T-cell (primary cell): ENCODE measurements at regions not wholly inside any gene's neighbourhood (a gene's known extent, or its start where the extent isn't known, plus 50 kb on each side); places are given as distances from the start of the nearest gene placed in this dataset.

Source experiments
- ATAC-seq, 4 experiments: fragments of 200-7000 bp in 3 of 4; fragments of 150-1000 bp in 1 of 4; cut with Tn5 transposase; replicated peaks in 1 of 4; 1 replicate in 3 of 4; 2 replicates in 1 of 4; pipeline ENCODE4 v1.10.0; 2021; ENCODE audit warnings: moderate library complexity in 3 of 4, mild to moderate bottlenecking in 2 of 4, moderate number of reproducible peaks in 1 of 4
- CTCF ChIA-PET, 2 donors: fragments of 300-600 bp; sonication (Branson Sonifier 250); formaldehyde crosslinking; loops; one replicate each; lab custom pipeline; 2022; ENCODE audit warnings: antibody characterized with exemption in 2 of 2; lab: Charles Lee
- POLR2A ChIA-PET, 2 donors: fragments of 300-600 bp; sonication (Branson Sonifier 250); formaldehyde crosslinking; loops; one replicate each; lab custom pipeline; 2022; ENCODE audit warnings: antibody characterized with exemption in 2 of 2; lab: Charles Lee
- DNase-seq, 35 experiments: peaks; one replicate each; pipeline versions ENCODE4 v3.0.0 to v3.0.0-alpha.2; 2013 to 2023
- H3K27ac ChIP-seq: one replicate; pipeline ENCODE4 v1.5.1; 2013; ENCODE audit warnings: low read length
- H3K27me3 ChIP-seq, 2 experiments: replicated peaks in 1 of 2; 1 replicate in 1 of 2; 2 replicates in 1 of 2; pipeline versions ENCODE4 v1.6.1 to v1.7.0; 2013; ENCODE audit warnings: low read length in 1 of 2, mixed read lengths in 1 of 2; ENCODE audit not compliant: control insufficient read depth in 2 of 2, insufficient read depth in 2 of 2; ENCODE audit errors: extremely low read depth in 1 of 2
- H3K36me3 ChIP-seq, 2 donors: 1 replicate in 1 of 2; 2 replicates in 1 of 2; pipeline versions ENCODE4 v1.6.1 to v1.7.0; 2013; ENCODE audit warnings: low read length in 1 of 2; ENCODE audit not compliant: control insufficient read depth in 2 of 2, insufficient read depth in 1 of 2; ENCODE audit errors: extremely low read depth in 1 of 2
- H3K4me1 ChIP-seq, 2 experiments: 1 replicate in 1 of 2; 2 replicates in 1 of 2; pipeline versions ENCODE4 v1.6.1 to v1.7.0; 2013; ENCODE audit warnings: low read length in 2 of 2, mixed read lengths in 1 of 2; ENCODE audit not compliant: insufficient read depth in 2 of 2, control insufficient read depth in 1 of 2; ENCODE audit errors: extremely low read depth in 1 of 2
- H3K4me3 ChIP-seq, 2 donors: 1 replicate in 1 of 2; 2 replicates in 1 of 2; pipeline versions ENCODE4 v1.5.1 to v1.7.0; 2013; ENCODE audit warnings: mild to moderate bottlenecking in 2 of 2, low read length in 1 of 2, moderate library complexity in 1 of 2; ENCODE audit not compliant: control insufficient read depth in 1 of 2; ENCODE audit errors: extremely low read depth in 1 of 2
- H3K9me3 ChIP-seq: 2 replicates; pipeline ENCODE4 v1.7.0; 2013
- H3K27ac Mint-ChIP-seq, 2 donors: one replicate each; pipeline ENCODE4 v1.8.0; 2020 to 2021; ENCODE audit warnings: mild to moderate bottlenecking in 2 of 2, mixed read lengths in 2 of 2
- H3K27me3 Mint-ChIP-seq, 2 donors: one replicate each; pipeline ENCODE4 v1.8.0; 2021 to 2022; ENCODE audit warnings: mixed read lengths in 2 of 2
- H3K36me3 Mint-ChIP-seq: one replicate; pipeline ENCODE4 v1.8.0; 2021; ENCODE audit warnings: mixed read lengths
- H3K4me1 Mint-ChIP-seq, 3 donors: one replicate each; pipeline ENCODE4 v1.8.0; 2020 to 2022; ENCODE audit warnings: mixed read lengths in 3 of 3, mild to moderate bottlenecking in 1 of 3
- H3K4me3 Mint-ChIP-seq, 3 donors: one replicate each; pipeline ENCODE4 v1.8.0; 2020 to 2022; ENCODE audit warnings: mild to moderate bottlenecking in 3 of 3, mixed read lengths in 3 of 3, moderate library complexity in 3 of 3
- H3K9me3 Mint-ChIP-seq, 3 donors: one replicate each; pipeline ENCODE4 v1.8.0; 2020 to 2022; ENCODE audit warnings: mixed read lengths in 3 of 3
- WGBS: methylation state at CpG from one replicate; pipeline ENCODE4 v1.1.5; 2013; ENCODE audit warnings: missing lambda C conversion rate; ENCODE audit not compliant: insufficient coverage; 5-methylcytosine and 5-hydroxymethylcytosine counted together

- Histone ChIP-seq H3K36me3 (no peaks in the 10 kb centered on the region), H3K27me3 (peaks cover 0 to 8% of the 10 kb centered on the region in 2 experiments), H3K4me1 (no peaks in the 10 kb centered on the region), H3K4me3 (no peak overlapping the region), H3K9me3 (no peaks in the 10 kb centered on the region), H3K27ac (no peak overlapping the region)
- Mint-ChIP-seq H3K36me3 (no peaks in the 10 kb centered on the region), H3K4me1 (no peaks in the 10 kb centered on the region), H3K27ac (no peak overlapping the region), H3K4me3 (no peak overlapping the region), H3K9me3 (no peaks in the 10 kb centered on the region), H3K27me3 (no peaks in the 10 kb centered on the region)
- CTCF ChIA-PET, result interaction anchor here (0.5 to 0.6 kb wide), 2 partner anchors 205 to 1463 kb away, joined by 3 read pairs; no protein-coding TSS in a partner anchor
- no CpG with 5 or more reads among the region's 5 CpGs for WGBS
- DNase-seq, result no peak
- POLR2A ChIA-PET, result no interaction called here
- no peak for ATAC-seq
Measured at GRCh38 chr14:71198687-71199086, 291.4 kb downstream of the PCNX1 start.

GRCh38 chr14:71201840-71202239 is 294.6 kb downstream of the PCNX1 start:
- ATAC-seq (no peak), DNase-seq (no peak)
- 89% methylated on average over 1 of the region's 1 CpG for WGBS
- Histone ChIP-seq H3K4me3 (no peak overlapping the region), H3K4me1 (no peaks in the 10 kb centered on the region), H3K27ac (no peak overlapping the region), H3K27me3 (peaks cover 0 to 8% of the 10 kb centered on the region in 2 experiments), H3K36me3 (no peaks in the 10 kb centered on the region), H3K9me3 (no peaks in the 10 kb centered on the region)
- Mint-ChIP-seq H3K27me3 (no peaks in the 10 kb centered on the region), H3K4me3 (no peak overlapping the region), H3K36me3 (no peaks in the 10 kb centered on the region), H3K27ac (no peak overlapping the region), H3K4me1 (no peaks in the 10 kb centered on the region), H3K9me3 (no peaks in the 10 kb centered on the region)
- CTCF ChIA-PET, result no interaction called here
- POLR2A ChIA-PET, result no interaction called here

- H3K36me3 Mint-ChIP-seq, result no peaks in the 10 kb centered on the region
- Histone ChIP-seq H3K4me3 (no peak overlapping the region), H3K27me3 (peaks cover 0 to 4% of the 10 kb centered on the region in 2 experiments), H3K36me3 (no peaks in the 10 kb centered on the region), H3K27ac (no peak overlapping the region), H3K4me1 (no peaks in the 10 kb centered on the region), H3K9me3 (no peaks in the 10 kb centered on the region)
- no peaks in the 10 kb centered on the region for H3K9me3 Mint-ChIP-seq
- 0% methylated on average over 1 of the region's 3 CpGs for WGBS
- H3K27ac Mint-ChIP-seq, result no peak overlapping the region
- ChIA-PET POLR2A (no interaction called here), CTCF (no interaction called here)
- ATAC-seq, result no peak
- DNase-seq, result no peak
- no peaks in the 10 kb centered on the region for H3K4me1 Mint-ChIP-seq
- H3K4me3 Mint-ChIP-seq, result no peak overlapping the region
- H3K27me3 Mint-ChIP-seq, result no peaks in the 10 kb centered on the region
Measured at GRCh38 chr14:71202881-71203280, 295.6 kb downstream of the PCNX1 start.

- no peaks in the 10 kb centered on the region for H3K4me1 Mint-ChIP-seq
- POLR2A ChIA-PET, result no interaction called here
- no peaks in the 10 kb centered on the region for H3K36me3 Mint-ChIP-seq
Measured at GRCh38 chr14:71203306-71203705, 296.0 kb downstream of the PCNX1 start.

GRCh38 chr14:71204231-71204630 is 297.0 kb downstream of the PCNX1 start:
- POLR2A ChIA-PET, result no interaction called here
- 53% methylated on average over 2 of the region's 2 CpGs for WGBS
- H3K4me1 Mint-ChIP-seq, result no peaks in the 10 kb centered on the region
- H3K4me3 Mint-ChIP-seq, result no peak overlapping the region
- no peak overlapping the region for H3K27ac Mint-ChIP-seq
- ATAC-seq (no peak), DNase-seq (no peak)
- no peak overlapping the region for H3K27ac ChIP-seq
- H3K36me3 Mint-ChIP-seq, result no peaks in the 10 kb centered on the region
- no peaks in the 10 kb centered on the region for H3K9me3 ChIP-seq
- peaks cover 0 to 4% of the 10 kb centered on the region in 2 experiments for H3K27me3 ChIP-seq
- H3K9me3 Mint-ChIP-seq, result no peaks in the 10 kb centered on the region
- no peaks in the 10 kb centered on the region for H3K36me3 ChIP-seq
- no peaks in the 10 kb centered on the region for H3K27me3 Mint-ChIP-seq
- H3K4me3 ChIP-seq, result no peak overlapping the region
- H3K4me1 ChIP-seq, result no peaks in the 10 kb centered on the region
- CTCF ChIA-PET, result no interaction called here

More at GRCh38 chr14:71203306-71203705, 296.0 kb downstream of the PCNX1 start:
- H3K27ac ChIP-seq, result no peak overlapping the region
- H3K36me3 ChIP-seq, result no peaks in the 10 kb centered on the region
- no peaks in the 10 kb centered on the region for H3K4me1 ChIP-seq
- no peak overlapping the region for H3K4me3 ChIP-seq
- WGBS, result 93% methylated on average over 6 of the region's 6 CpGs
- ATAC-seq (no peak), DNase-seq (no peak)
- H3K4me3 Mint-ChIP-seq, result no peak overlapping the region
- H3K9me3 Mint-ChIP-seq, result no peaks in the 10 kb centered on the region
- no peaks in the 10 kb centered on the region for H3K9me3 ChIP-seq
- CTCF ChIA-PET, result no interaction called here
- H3K27me3 ChIP-seq, result peaks cover 0 to 4% of the 10 kb centered on the region in 2 experiments
- H3K27ac Mint-ChIP-seq, result no peak overlapping the region
- H3K27me3 Mint-ChIP-seq, result no peaks in the 10 kb centered on the region

GRCh38 chr14:71204768-71205167 is 297.5 kb downstream of the PCNX1 start:
- Histone ChIP-seq H3K9me3 (no peaks in the 10 kb centered on the region), H3K36me3 (no peaks in the 10 kb centered on the region), H3K27me3 (peaks cover 0 to 4% of the 10 kb centered on the region in 2 experiments), H3K4me1 (no peaks in the 10 kb centered on the region), H3K4me3 (no peak overlapping the region), H3K27ac (no peak overlapping the region)
- no CpG with 5 or more reads among the region's 1 CpG for WGBS
- Mint-ChIP-seq H3K9me3 (no peaks in the 10 kb centered on the region), H3K36me3 (no peaks in the 10 kb centered on the region), H3K4me1 (no peaks in the 10 kb centered on the region), H3K27ac (no peak overlapping the region), H3K27me3 (no peaks in the 10 kb centered on the region), H3K4me3 (no peak overlapping the region)
- ChIA-PET POLR2A (no interaction called here), CTCF (no interaction called here)
- no peak for DNase-seq
- ATAC-seq, result no peak

- Mint-ChIP-seq H3K27ac (no peak overlapping the region), H3K4me1 (no peaks in the 10 kb centered on the region), H3K9me3 (no peaks in the 10 kb centered on the region), H3K27me3 (no peaks in the 10 kb centered on the region), H3K4me3 (no peak overlapping the region), H3K36me3 (no peaks in the 10 kb centered on the region)
- Histone ChIP-seq H3K36me3 (no peaks in the 10 kb centered on the region), H3K9me3 (no peaks in the 10 kb centered on the region), H3K4me3 (no peak overlapping the region), H3K4me1 (no peaks in the 10 kb centered on the region), H3K27me3 (peaks cover 0 to 3% of the 10 kb centered on the region in 2 experiments), H3K27ac (no peak overlapping the region)
- no CpG with 5 or more reads among the region's 2 CpGs for WGBS
- ChIA-PET POLR2A (no interaction called here), CTCF (no interaction called here)
- DNase-seq, result no peak
- ATAC-seq, result no peak
Measured at GRCh38 chr14:71206123-71206522, 298.9 kb downstream of the PCNX1 start.
